ENCODE measurements at regions not wholly inside any gene's neighbourhood (a gene's known extent, or its start where the extent isn't known, plus 50 kb on each side); places are given as distances from the start of the nearest gene placed in this dataset.

- DNase-seq (ENCODE audit: low spot score) = peak; percentile 11
These were observed 130.6 kb downstream of the DLEU7 start for GRCh38 chr13:50712881-50713280.

GRCh38 chr13:50713523-50714248 lies 129.8 kb downstream of the DLEU7 start:
- DNase-seq (ENCODE audit: low spot score) = peak; percentile 76

- DNase-seq (ENCODE audit: low spot score) = no peak
These were observed 128.6 kb downstream of the DLEU7 start for GRCh38 chr13:50714891-50715290.

- no peak for DNase-seq (ENCODE audit: low spot score)
These were observed 127.9 kb downstream of the DLEU7 start for GRCh38 chr13:50715402-50716146.

- DNase-seq (ENCODE audit: low spot score) = no peak
These were observed 122.4 kb downstream of the DLEU7 start for GRCh38 chr13:50720861-50721671.

GRCh38 chr13:50721672-50721992 lies 121.9 kb downstream of the DLEU7 start:
- no peak for DNase-seq (ENCODE audit: low spot score)

- DNase-seq (ENCODE audit: low spot score) = no peak
These were observed 120.9 kb downstream of the DLEU7 start for GRCh38 chr13:50722440-50723125.

GRCh38 chr13:50724438-50724837 lies 119.1 kb downstream of the DLEU7 start:
- no peak for DNase-seq (ENCODE audit: low spot score)

GRCh38 chr13:50724913-50725312 lies 118.6 kb downstream of the DLEU7 start:
- no peak for DNase-seq (ENCODE audit: low spot score)

GRCh38 chr13:50726164-50726563 lies 117.3 kb downstream of the DLEU7 start:
- no peak for DNase-seq (ENCODE audit: low spot score)

GRCh38 chr13:50729177-50729576 lies 114.3 kb downstream of the DLEU7 start:
- no peak for DNase-seq (ENCODE audit: low spot score)

GRCh38 chr13:50730496-50731351 lies 112.8 kb downstream of the DLEU7 start:
- DNase-seq (ENCODE audit: low spot score) = no peak

GRCh38 chr13:50731400-50731799 lies 112.1 kb downstream of the DLEU7 start:
- peak; percentile 62 for DNase-seq (ENCODE audit: low spot score)

GRCh38 chr13:50732712-50733111 lies 110.8 kb downstream of the DLEU7 start:
- DNase-seq (ENCODE audit: low spot score) = peak; percentile 66

GRCh38 chr13:50733392-50733791 lies 110.1 kb downstream of the DLEU7 start:
- DNase-seq (ENCODE audit: low spot score) = no peak

- DNase-seq (ENCODE audit: low spot score) = no peak
These were observed 108.4 kb downstream of the DLEU7 start for GRCh38 chr13:50735071-50735470.

GRCh38 chr13:50740052-50740741 lies 103.3 kb downstream of the DLEU7 start:
- peak; percentile 51 for DNase-seq (ENCODE audit: low spot score)

- DNase-seq (ENCODE audit: low spot score) = no peak
These were observed 101.1 kb downstream of the DLEU7 start for GRCh38 chr13:50742353-50742752.

- no peak for DNase-seq (ENCODE audit: low spot score)
These were observed 100.5 kb downstream of the DLEU7 start for GRCh38 chr13:50742968-50743367.

GRCh38 chr13:50744116-50744660 lies 99.3 kb downstream of the DLEU7 start:
- DNase-seq (ENCODE audit: low spot score) = no peak
